HepG2 (cell line): ENCODE measurements at regions not wholly inside any gene's neighbourhood (a gene's known extent, or its start where the extent isn't known, plus 50 kb on each side); places are given as distances from the start of the nearest gene placed in this dataset.

Source experiments
- EHMT2 ChIP-seq: fragments of 200-600 bp; sonication (generic); IDR thresholded peaks from 2 replicates; pipeline ENCODE4 v1.7.0; 2017; ENCODE audit warnings: antibody characterized with exemption, low read depth, low read length, borderline replicate concordance
- KAT7 ChIP-seq: IDR thresholded peaks from 2 replicates; pipeline ENCODE4 v1.6.1; 2018; ENCODE audit warnings: borderline replicate concordance, missing compliant biosample characterization
- MED13 ChIP-seq: sonication (generic); formaldehyde crosslinking; IDR thresholded peaks from 2 replicates; pipeline ENCODE4 v1.5.0; 2020; ENCODE audit warnings: missing genetic modification reagents
- NPAS2 ChIP-seq: sonication (generic); formaldehyde crosslinking; IDR thresholded peaks from 2 replicates; pipeline ENCODE4 v1.8.0; 2022; ENCODE audit warnings: mild to moderate bottlenecking, missing genetic modification reagents, borderline replicate concordance
- PHF20 ChIP-seq: sonication (generic); formaldehyde crosslinking; IDR thresholded peaks from 2 replicates; pipeline ENCODE4 v1.5.0; 2020; ENCODE audit warnings: mild to moderate bottlenecking, missing genetic modification reagents
- POLR2A ChIP-seq, 2 experiments: IDR thresholded peaks; 2 replicates each; pipeline ENCODE4 v1.6.1; 2011; ENCODE audit warnings: low read depth in 2 of 2, low read length in 2 of 2, mild to moderate bottlenecking in 1 of 2, moderate library complexity in 1 of 2; ENCODE audit not compliant: insufficient read depth in 1 of 2
- RBM22 ChIP-seq: fragments of 200-400 bp; formaldehyde crosslinking; optimal IDR thresholded peaks from 2 replicates; pipeline ENCODE3; 2017; ENCODE audit warnings: mild to moderate bottlenecking, low read length, moderate library complexity
- RXRA ChIP-seq: sonication (generic); formaldehyde crosslinking; IDR thresholded peaks from 2 replicates; pipeline ENCODE4 v1.5.1; 2020; ENCODE audit warnings: missing genetic modification reagents
- SRSF4 ChIP-seq: fragments of 200-400 bp; formaldehyde crosslinking; IDR thresholded peaks from one replicate; pipeline ENCODE4 v1.6.1; 2018; ENCODE audit warnings: mild to moderate bottlenecking, low read depth, low read length, moderate library complexity; ENCODE audit not compliant: poor library complexity, severe bottlenecking
- ZBTB33 ChIP-seq: sonication (generic); formaldehyde crosslinking; IDR thresholded peaks from 2 replicates; pipeline ENCODE4 v1.4.0; 2020; ENCODE audit warnings: missing genetic modification reagents
- TF ChIP-seq, protein P1 (sequence below), 2 experiments: sonication (generic) in 1 of 2; formaldehyde crosslinking in 1 of 2; IDR thresholded peaks; 2 replicates each; pipeline versions ENCODE4 v1.5.1 to v1.6.1; 2011 to 2020; ENCODE audit warnings: borderline replicate concordance in 1 of 2, low read depth in 1 of 2, low read length in 1 of 2, mild to moderate bottlenecking in 1 of 2, missing genetic modification reagents in 1 of 2, moderate library complexity in 1 of 2
- TF ChIP-seq, protein P2 (sequence below): sonication (generic); formaldehyde crosslinking; IDR thresholded peaks from 2 replicates; pipeline ENCODE4 v1.5.0; 2020; ENCODE audit warnings: mild to moderate bottlenecking, missing genetic modification reagents, moderate library complexity
- TF ChIP-seq, protein P3 (sequence below): sonication (generic); formaldehyde crosslinking; IDR thresholded peaks from 2 replicates; pipeline ENCODE4 v1.4.0; 2020; ENCODE audit warnings: mild to moderate bottlenecking, missing genetic modification reagents
- TF ChIP-seq, protein P4 (sequence below): sonication (generic); formaldehyde crosslinking; IDR thresholded peaks from 2 replicates; pipeline ENCODE4 v1.5.0; 2020; ENCODE audit warnings: missing genetic modification reagents

- TF ChIP-seq, protein P1, sequence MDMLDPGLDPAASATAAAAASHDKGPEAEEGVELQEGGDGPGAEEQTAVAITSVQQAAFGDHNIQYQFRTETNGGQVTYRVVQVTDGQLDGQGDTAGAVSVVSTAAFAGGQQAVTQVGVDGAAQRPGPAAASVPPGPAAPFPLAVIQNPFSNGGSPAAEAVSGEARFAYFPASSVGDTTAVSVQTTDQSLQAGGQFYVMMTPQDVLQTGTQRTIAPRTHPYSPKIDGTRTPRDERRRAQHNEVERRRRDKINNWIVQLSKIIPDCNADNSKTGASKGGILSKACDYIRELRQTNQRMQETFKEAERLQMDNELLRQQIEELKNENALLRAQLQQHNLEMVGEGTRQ (IDR thresholded peaks at IDR 0.05; ENCODE audit: low read depth, low read length) = no peak
- TF ChIP-seq, protein P1 (CRISPR knock-in tag; IDR thresholded peaks at IDR 0.05; ENCODE audit: borderline replicate concordance) = no peak
- TF ChIP-seq, protein P2, sequence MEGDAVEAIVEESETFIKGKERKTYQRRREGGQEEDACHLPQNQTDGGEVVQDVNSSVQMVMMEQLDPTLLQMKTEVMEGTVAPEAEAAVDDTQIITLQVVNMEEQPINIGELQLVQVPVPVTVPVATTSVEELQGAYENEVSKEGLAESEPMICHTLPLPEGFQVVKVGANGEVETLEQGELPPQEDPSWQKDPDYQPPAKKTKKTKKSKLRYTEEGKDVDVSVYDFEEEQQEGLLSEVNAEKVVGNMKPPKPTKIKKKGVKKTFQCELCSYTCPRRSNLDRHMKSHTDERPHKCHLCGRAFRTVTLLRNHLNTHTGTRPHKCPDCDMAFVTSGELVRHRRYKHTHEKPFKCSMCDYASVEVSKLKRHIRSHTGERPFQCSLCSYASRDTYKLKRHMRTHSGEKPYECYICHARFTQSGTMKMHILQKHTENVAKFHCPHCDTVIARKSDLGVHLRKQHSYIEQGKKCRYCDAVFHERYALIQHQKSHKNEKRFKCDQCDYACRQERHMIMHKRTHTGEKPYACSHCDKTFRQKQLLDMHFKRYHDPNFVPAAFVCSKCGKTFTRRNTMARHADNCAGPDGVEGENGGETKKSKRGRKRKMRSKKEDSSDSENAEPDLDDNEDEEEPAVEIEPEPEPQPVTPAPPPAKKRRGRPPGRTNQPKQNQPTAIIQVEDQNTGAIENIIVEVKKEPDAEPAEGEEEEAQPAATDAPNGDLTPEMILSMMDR (CRISPR knock-in tag) = no peak
- TF ChIP-seq PHF20 (CRISPR knock-in tag) (no peak), EHMT2 (no peak), ZBTB33 (CRISPR knock-in tag) (no peak), RXRA (CRISPR knock-in tag) (no peak), RBM22 (no peak), NPAS2 (no peak), SRSF4 (no peak), KAT7 (CRISPR knock-in tag) (no peak), POLR2A (IDR thresholded peaks at IDR 0.05; ENCODE audit: insufficient read depth in 1 of 2, low read depth in 2 of 2, low read length in 2 of 2) (no peak), MED13 (no peak)
- TF ChIP-seq, protein P3, sequence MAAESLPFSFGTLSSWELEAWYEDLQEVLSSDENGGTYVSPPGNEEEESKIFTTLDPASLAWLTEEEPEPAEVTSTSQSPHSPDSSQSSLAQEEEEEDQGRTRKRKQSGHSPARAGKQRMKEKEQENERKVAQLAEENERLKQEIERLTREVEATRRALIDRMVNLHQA (CRISPR knock-in tag) = no peak
- TF ChIP-seq, protein P4, sequence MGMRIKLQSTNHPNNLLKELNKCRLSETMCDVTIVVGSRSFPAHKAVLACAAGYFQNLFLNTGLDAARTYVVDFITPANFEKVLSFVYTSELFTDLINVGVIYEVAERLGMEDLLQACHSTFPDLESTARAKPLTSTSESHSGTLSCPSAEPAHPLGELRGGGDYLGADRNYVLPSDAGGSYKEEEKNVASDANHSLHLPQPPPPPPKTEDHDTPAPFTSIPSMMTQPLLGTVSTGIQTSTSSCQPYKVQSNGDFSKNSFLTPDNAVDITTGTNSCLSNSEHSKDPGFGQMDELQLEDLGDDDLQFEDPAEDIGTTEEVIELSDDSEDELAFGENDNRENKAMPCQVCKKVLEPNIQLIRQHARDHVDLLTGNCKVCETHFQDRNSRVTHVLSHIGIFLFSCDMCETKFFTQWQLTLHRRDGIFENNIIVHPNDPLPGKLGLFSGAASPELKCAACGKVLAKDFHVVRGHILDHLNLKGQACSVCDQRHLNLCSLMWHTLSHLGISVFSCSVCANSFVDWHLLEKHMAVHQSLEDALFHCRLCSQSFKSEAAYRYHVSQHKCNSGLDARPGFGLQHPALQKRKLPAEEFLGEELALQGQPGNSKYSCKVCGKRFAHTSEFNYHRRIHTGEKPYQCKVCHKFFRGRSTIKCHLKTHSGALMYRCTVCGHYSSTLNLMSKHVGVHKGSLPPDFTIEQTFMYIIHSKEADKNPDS (CRISPR knock-in tag) = no peak
These were observed 53.8 kb upstream of the TSLP start for GRCh38 chr5:111017731-111018130.
